Uterus (tissue), 3 donors: ENCODE measurements at regions not wholly inside any gene's neighbourhood (a gene's known extent, or its start where the extent isn't known, plus 50 kb on each side); places are given as distances from the start of the nearest gene placed in this dataset.

Source experiments
- DNase-seq, 2 donors: peaks; one replicate each; pipeline ENCODE4 v3.0.0-alpha.2; 2019 to 2020
- H3K27ac ChIP-seq, 2 donors: fragments of 200-600 bp; sonication (generic); 1 replicate in 1 of 2; 2 replicates in 1 of 2; pipeline ENCODE4 v1.5.1; 2016 to 2018
- H3K27me3 ChIP-seq, 2 donors: fragments of 200-600 bp; sonication (generic); one replicate each; pipeline ENCODE4 v1.5.1; 2018 to 2019; ENCODE audit warnings: control low read depth in 1 of 2
- H3K36me3 ChIP-seq, 2 donors: fragments of 200-600 bp; sonication (generic); one replicate each; pipeline ENCODE4 v1.5.1; 2019; ENCODE audit warnings: control low read depth in 1 of 2
- H3K4me1 ChIP-seq, 2 donors: fragments of 200-600 bp; sonication (generic); one replicate each; pipeline ENCODE4 v1.5.1; 2018 to 2019; ENCODE audit warnings: control low read depth in 1 of 2
- H3K4me3 ChIP-seq, 2 donors: fragments of 200-600 bp; sonication (generic); 1 replicate in 1 of 2; 2 replicates in 1 of 2; pipeline ENCODE4 v1.5.1; 2018 to 2019; ENCODE audit warnings: mild to moderate bottlenecking in 1 of 2
- H3K9me3 ChIP-seq, 2 donors: fragments of 200-600 bp; sonication (generic); one replicate each; pipeline ENCODE4 v1.5.1; 2019; ENCODE audit warnings: control low read depth in 1 of 2
- POLR2A ChIP-seq, 2 donors: fragments of 450-650 bp; IDR thresholded peaks; one replicate each; pipeline ENCODE4 v1.6.1; 2016; ENCODE audit warnings: antibody characterized with exemption in 2 of 2, mild to moderate bottlenecking in 1 of 2, moderate library complexity in 1 of 2
- intact Hi-C: fragments of 100-400 bp; cut with DNase I; formaldehyde crosslinking; loops from one replicate; pipeline ENCODE4 v1.15.1; 2023; ENCODE audit warnings: low total_unique reads
- TF ChIP-seq, protein P1 (sequence below), 4 experiments: fragments of 200-600 bp in 2 of 4; fragments of 450-650 bp in 2 of 4; sonication (generic) in 2 of 4; IDR thresholded peaks; one replicate each; pipeline ENCODE4 v1.5.1; 2016 to 2019; ENCODE audit warnings: antibody characterized with exemption in 4 of 4, mild to moderate bottlenecking in 2 of 4, moderate library complexity in 1 of 4
- donor health status: DM: yes; HTN: yes; CAD: no.

DNA sequence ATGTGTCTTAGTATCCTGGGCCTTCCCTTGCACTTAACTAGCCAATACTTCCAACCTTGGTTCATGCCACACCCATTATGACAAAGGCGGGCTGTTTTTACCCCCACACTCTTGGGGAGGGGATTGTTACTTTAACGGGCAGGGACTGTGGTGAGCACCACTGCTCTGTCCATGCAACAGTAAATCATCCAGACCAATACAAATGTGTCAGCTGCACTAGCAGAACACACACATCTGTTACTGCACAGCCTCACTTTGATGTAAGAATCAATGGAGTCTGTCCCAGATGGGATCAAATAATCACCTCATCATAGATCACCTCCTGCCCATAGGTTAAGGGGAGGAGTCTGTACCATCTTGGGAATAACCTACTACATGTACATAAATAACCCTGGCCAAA, 58.1 kb downstream of the NPAP1 start:
- TF ChIP-seq POLR2A (IDR thresholded peaks at IDR 0.05) = no peak
- TF ChIP-seq, protein P1, sequence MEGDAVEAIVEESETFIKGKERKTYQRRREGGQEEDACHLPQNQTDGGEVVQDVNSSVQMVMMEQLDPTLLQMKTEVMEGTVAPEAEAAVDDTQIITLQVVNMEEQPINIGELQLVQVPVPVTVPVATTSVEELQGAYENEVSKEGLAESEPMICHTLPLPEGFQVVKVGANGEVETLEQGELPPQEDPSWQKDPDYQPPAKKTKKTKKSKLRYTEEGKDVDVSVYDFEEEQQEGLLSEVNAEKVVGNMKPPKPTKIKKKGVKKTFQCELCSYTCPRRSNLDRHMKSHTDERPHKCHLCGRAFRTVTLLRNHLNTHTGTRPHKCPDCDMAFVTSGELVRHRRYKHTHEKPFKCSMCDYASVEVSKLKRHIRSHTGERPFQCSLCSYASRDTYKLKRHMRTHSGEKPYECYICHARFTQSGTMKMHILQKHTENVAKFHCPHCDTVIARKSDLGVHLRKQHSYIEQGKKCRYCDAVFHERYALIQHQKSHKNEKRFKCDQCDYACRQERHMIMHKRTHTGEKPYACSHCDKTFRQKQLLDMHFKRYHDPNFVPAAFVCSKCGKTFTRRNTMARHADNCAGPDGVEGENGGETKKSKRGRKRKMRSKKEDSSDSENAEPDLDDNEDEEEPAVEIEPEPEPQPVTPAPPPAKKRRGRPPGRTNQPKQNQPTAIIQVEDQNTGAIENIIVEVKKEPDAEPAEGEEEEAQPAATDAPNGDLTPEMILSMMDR (IDR thresholded peaks at IDR 0.05) = no peak
- Histone ChIP-seq H3K27me3 (no peaks in the 10 kb centered on the region), H3K36me3 (no peaks in the 10 kb centered on the region), H3K27ac (no peak overlapping the region), H3K4me3 (no peak overlapping the region), H3K9me3 (no peaks in the 10 kb centered on the region), H3K4me1 (no peaks in the 10 kb centered on the region)
- intact Hi-C loops = no loop called here
- DNase-seq = no peak

- H3K9me3 ChIP-seq = no peaks in the 10 kb centered on the region
Measured at GRCh38 chr15:24734396-24734795, 58.8 kb downstream of the NPAP1 start.

DNA sequence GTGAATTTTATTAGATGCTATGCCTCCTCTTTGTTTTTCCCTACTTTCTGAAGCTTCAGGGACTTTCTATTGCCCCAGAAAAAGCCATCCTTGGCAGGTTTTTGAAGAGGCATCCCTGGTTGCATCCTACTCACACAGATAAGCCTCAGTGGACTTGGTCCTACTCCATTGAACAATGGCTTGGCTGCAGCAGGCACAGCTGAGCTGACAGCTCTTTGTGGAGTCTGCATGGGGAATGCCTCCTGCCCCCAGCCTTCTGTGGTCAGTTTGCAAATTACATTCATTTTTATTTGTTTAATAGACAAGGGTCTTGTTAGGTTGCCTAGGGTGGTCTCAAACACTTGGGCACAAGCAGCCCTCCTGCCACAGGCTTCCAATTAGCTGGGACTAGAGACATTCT, 69.7 kb downstream of the NPAP1 start:
- Histone ChIP-seq H3K27ac (no peak overlapping the region), H3K9me3 (no peaks in the 10 kb centered on the region), H3K4me3 (no peak overlapping the region), H3K27me3 (no peaks in the 10 kb centered on the region), H3K36me3 (no peaks in the 10 kb centered on the region), H3K4me1 (no peaks in the 10 kb centered on the region)
- no peak for DNase-seq
- TF ChIP-seq, protein P1 (IDR thresholded peaks at IDR 0.05) = no peak
- TF ChIP-seq POLR2A (IDR thresholded peaks at IDR 0.05) = no peak
- intact Hi-C loops = no loop called here

More at GRCh38 chr15:24734396-24734795, 58.8 kb downstream of the NPAP1 start:
- DNase-seq = no peak
- no peaks in the 10 kb centered on the region for H3K27me3 ChIP-seq
- H3K4me3 ChIP-seq = no peak overlapping the region
- no peaks in the 10 kb centered on the region for H3K4me1 ChIP-seq
- intact Hi-C loops = no loop called here
- no peaks in the 10 kb centered on the region for H3K36me3 ChIP-seq
- H3K27ac ChIP-seq = no peak overlapping the region
- TF ChIP-seq, protein P1 (IDR thresholded peaks at IDR 0.05) = no peak
- no peak for TF ChIP-seq POLR2A (IDR thresholded peaks at IDR 0.05)

GRCh38 chr15:24746094-24746493, 70.5 kb downstream of the NPAP1 start:
- H3K4me1 ChIP-seq = no peaks in the 10 kb centered on the region
- no peak for DNase-seq
- no peaks in the 10 kb centered on the region for H3K27me3 ChIP-seq
- H3K36me3 ChIP-seq = no peaks in the 10 kb centered on the region
- intact Hi-C loops = no loop called here
- no peaks in the 10 kb centered on the region for H3K9me3 ChIP-seq
- no peak for TF ChIP-seq POLR2A (IDR thresholded peaks at IDR 0.05)
- TF ChIP-seq, protein P1 (IDR thresholded peaks at IDR 0.05) = no peak
- no peak overlapping the region for H3K4me3 ChIP-seq
- no peak overlapping the region for H3K27ac ChIP-seq

GRCh38 chr15:24747376-24747775, 71.8 kb downstream of the NPAP1 start:
- Histone ChIP-seq H3K9me3 (no peaks in the 10 kb centered on the region), H3K27ac (no peak overlapping the region), H3K36me3 (no peaks in the 10 kb centered on the region), H3K4me1 (no peaks in the 10 kb centered on the region), H3K27me3 (no peaks in the 10 kb centered on the region), H3K4me3 (no peak overlapping the region)
- no peak for TF ChIP-seq POLR2A (IDR thresholded peaks at IDR 0.05)
- TF ChIP-seq, protein P1 (IDR thresholded peaks at IDR 0.05) = no peak
- intact Hi-C loops = no loop called here
- no peak for DNase-seq
